LHCN-M2 (cell line): ENCODE measurements at regions not wholly inside any gene's neighbourhood (a gene's known extent, or its start where the extent isn't known, plus 50 kb on each side); places are given as distances from the start of the nearest gene placed in this dataset.
"Not testable (repeated sequence)": the region's sequence is repeated elsewhere in the genome, so short reads cannot be mapped to it uniquely, and the experiment has no call there.

Experiments used
- DNase-seq: peaks from one replicate; pipeline ENCODE4 v3.0.0-alpha.2; 2012; ENCODE audit warnings: low read depth

DNA sequence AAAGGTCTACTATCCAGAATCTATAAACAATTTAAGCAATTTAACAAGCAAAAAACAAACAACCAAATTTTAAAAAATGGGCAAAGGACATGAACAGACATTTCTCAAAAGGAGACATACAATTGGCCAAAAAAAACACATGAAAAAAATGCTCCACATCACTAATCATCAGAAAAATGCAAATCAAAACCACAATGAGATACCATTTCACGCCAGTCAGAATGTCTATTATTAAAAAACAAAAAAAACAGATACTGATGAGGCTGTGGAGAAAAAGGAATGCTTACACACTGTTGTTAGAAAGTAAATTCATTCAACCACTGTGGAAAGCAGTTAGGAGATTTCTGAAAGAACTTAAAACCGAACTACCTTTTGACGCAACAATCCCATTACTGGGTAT is 66.4 kb upstream of the SESTD1 start:
- peak; percentile 37 for DNase-seq

DNA sequence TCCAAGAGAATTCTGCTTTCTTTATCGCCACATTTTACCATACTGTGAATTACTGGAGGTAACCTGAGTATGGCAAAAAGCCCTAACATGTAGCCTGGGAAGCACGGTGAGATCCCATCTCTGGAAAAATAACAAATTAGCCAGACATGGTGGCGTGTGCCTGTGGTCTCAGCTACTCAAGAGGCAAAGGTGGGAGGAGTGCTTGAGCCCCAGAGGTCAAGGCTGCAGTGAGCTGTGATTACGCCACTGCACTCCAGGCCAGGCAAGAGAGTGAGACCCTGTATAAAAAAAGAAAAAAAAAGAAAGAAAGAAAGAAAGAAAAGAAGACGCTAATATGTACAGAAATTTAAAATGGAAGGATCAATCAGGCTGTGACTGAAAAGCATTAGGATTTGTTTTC is 57.7 kb upstream of the SESTD1 start:
- no peak for DNase-seq

DNA sequence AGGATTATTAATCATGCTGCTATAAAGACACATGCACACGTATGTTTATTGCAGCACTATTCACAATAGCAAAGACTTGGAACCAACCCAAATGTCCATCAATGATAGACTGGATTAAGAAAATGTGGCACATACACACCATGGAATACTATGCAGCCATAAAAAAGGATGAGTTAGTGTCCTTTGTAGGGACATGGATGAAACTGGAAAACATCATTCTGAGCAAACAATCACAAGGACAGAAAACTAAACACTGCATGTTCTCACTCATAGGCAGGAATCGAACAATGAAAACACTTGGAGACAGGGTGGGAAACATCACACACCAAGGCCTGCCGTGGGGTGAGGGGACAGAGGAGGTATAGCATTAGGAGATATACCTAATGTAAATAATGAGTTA is 56.4 kb upstream of the SESTD1 start:
- not testable (repeated sequence) for DNase-seq

DNA sequence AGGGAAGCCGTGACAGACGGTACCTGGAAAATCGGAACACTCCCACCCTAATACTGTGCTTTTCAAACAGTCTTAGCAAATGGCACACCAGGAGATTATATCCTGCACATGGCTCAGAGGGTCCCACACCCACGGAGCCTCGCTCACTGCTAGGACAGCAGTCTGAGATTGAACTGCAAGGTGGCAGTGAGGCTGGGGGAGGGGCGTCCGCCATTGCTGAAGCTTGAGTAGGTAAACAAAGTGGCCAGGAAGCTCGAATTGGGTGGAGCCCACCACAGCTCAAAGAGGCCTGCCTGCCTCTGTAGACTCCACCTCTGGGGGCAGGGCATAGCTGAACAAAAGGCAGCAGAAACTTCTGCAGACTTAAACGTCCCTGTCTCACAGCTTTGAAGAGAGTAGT is 50.1 kb upstream of the SESTD1 start:
- DNase-seq = not testable (repeated sequence)
